GM10266 (cell line): ENCODE measurements at regions not wholly inside any gene's neighbourhood (a gene's known extent, or its start where the extent isn't known, plus 50 kb on each side); places are given as distances from the start of the nearest gene placed in this dataset.

ENCODE experiments used
- DNase-seq: peaks from one replicate; pipeline ENCODE4 v3.0.0; 2012; ENCODE audit errors: extremely low spot score
- TF ChIP-seq, protein P1 (sequence below): IDR thresholded peaks from 2 replicates; pipeline ENCODE4 v1.5.1; 2012; ENCODE audit warnings: mild to moderate bottlenecking, low read depth; ENCODE audit not compliant: control insufficient read depth, insufficient read depth; ENCODE audit errors: missing control alignments

DNA sequence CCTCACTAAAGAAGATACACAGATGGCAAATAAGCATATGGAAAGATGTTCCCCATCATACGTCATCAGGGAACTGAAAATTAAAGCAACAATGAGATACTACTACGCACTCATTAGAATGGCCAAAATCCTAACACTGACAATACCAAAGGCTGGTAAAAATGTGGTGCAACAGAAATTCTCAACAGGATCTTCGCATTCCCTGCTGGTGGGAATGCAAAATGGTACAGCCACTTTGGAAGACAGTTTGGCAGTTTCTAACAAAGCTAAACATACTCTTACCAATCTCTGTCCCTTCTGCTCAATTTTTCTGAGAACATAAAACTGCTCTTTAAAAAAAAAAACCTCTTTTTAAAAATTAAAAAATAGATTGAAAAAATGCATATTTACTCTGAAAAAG lies 300.2 kb downstream of the FBXW7 start:
- TF ChIP-seq, protein P1, sequence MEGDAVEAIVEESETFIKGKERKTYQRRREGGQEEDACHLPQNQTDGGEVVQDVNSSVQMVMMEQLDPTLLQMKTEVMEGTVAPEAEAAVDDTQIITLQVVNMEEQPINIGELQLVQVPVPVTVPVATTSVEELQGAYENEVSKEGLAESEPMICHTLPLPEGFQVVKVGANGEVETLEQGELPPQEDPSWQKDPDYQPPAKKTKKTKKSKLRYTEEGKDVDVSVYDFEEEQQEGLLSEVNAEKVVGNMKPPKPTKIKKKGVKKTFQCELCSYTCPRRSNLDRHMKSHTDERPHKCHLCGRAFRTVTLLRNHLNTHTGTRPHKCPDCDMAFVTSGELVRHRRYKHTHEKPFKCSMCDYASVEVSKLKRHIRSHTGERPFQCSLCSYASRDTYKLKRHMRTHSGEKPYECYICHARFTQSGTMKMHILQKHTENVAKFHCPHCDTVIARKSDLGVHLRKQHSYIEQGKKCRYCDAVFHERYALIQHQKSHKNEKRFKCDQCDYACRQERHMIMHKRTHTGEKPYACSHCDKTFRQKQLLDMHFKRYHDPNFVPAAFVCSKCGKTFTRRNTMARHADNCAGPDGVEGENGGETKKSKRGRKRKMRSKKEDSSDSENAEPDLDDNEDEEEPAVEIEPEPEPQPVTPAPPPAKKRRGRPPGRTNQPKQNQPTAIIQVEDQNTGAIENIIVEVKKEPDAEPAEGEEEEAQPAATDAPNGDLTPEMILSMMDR = no peak
- DNase-seq = no peak

DNA sequence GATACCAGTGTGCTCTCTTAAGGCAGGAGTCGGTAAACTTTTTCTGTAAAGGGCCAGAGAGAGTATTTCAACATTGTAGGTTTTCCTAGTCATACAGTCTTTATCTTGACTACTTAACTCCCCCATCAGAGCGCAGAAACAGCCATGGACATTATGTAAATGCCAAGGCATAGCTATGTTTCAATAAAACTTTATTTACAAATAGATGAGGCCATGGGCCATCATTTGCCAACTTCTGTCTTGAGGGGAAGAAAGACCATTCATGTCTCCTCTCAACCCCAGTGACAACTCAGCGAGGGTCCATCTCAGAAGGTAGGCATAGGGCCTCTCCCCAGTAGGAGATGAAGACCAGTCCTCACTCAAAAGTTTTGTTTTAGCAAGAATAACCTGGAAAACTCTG lies 301.3 kb downstream of the FBXW7 start:
- DNase-seq = no peak
- TF ChIP-seq, protein P1 = no peak

DNA sequence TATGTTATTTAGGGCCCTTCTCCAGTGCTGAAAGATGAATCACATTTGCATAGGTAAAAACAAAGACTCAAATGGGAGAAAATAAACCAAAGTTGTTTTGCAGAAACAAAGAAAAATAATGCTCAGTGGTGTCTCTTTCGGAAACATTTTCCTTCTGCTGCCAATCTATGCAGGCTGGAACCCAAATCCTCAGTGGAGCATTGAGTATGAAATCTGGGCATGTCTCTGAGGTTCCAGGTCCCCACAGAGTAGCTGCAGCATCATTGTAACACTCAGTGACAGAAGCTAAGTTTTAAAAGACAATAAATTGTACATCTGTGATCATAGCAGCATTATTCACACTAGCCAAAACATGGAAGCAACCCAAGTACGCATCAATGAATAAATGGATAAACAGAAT lies 303.6 kb downstream of the FBXW7 start:
- DNase-seq = no peak
- TF ChIP-seq, protein P1 = no peak

DNA sequence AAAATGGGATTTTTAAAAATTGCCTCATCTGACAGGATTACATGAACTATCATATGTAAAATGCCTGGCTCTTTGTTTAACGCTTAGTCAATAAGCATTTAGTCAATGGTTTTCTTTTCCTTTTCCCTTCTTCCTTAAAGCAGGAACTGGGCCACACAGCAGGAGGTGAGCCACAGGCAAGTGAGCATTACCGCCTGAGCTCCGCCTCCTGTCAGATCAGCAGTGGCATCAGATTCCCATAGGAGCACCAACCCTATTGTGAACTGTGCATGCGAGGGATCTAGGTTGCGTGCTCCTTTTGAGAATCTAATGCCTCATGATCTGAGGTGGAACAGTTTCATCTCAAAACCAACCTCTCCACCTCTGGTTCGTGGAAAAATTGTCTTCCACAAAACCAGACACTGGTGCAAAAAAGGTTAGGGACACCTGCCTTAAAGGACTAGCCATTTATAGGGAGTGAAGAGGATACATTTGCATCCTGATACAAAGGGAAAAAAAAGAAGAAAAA lies 306.1 kb downstream of the FBXW7 start:
- DNase-seq = no peak
- TF ChIP-seq, protein P1 = no peak

DNA sequence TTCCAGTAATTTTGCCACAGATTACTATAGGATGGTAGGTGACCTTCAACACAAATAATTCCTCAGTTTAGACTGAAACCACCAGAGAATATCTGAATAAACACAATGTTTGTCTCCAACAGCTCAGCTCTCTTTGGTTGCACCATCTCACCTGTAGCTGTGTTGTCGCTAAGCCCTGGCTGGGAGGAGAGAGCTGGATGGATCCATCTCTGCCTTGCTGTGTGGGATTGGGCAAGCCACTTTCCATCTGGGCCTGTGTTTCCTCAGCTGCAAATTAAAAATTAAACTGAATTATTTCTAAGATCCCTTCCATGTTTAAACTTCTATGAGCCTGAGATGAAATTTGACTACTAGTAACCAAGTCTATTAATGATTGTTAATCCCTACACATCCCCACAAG lies 310.2 kb downstream of the FBXW7 start:
- DNase-seq = no peak
- TF ChIP-seq, protein P1 = no peak

DNA sequence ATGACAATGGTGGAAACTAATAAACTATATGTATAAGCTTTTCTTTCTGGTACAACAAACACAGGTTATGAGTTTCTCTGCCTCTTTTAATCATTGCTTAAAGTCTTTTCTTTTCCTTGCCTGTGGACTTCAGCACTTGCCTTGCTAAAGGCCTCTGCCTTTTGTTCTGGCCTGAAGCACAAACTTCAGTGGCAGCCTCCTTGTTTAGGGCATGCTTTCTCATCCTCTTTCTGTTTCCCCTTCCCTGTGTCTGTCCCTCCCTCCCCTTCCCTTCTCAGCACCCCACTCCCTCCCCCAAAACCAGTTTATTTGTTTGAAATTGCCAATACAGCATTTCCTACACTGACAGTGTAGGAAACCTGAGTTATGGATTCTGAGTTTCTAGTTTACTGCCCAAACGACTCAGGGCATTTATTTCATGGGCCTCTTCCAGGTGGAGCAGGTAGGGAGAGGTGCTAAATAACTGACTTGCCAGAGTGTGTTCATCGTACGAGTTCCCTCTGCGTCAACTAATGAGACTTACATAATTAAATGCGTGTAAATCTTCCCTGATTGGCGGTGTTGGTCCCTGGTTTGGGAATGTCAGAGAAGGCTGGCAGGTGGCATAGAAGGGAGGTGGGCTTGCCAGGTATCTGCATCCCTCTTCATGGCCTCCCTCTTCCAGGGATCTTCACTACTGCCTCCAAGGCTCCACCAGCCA lies 311.0 kb downstream of the FBXW7 start:
- DNase-seq = no peak
- TF ChIP-seq, protein P1 = no peak

DNA sequence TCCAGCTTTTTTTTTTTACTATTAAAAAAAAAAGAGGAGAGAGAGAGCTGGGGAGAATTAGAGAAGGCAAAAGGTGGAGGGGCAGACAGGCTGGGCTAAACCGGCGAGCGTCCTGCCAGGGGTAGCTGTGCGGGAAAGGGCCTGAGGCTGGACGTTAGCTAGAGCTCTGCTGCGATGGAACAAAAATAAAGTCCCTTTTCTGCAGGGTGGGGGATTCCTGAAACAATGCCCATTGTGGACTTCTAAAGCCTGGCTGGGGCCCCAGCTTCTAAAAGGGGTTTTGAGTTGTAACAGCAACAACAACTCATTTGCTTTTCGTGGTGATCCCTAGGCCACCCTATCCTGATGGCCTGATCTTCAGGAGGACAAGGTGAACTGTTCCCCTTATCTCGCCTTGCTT lies 311.7 kb downstream of the FBXW7 start:
- no peak for DNase-seq
- TF ChIP-seq, protein P1 = no peak
